GM23338 (cell line): ENCODE measurements at regions not wholly inside any gene's neighbourhood (a gene's known extent, or its start where the extent isn't known, plus 50 kb on each side); places are given as distances from the start of the nearest gene placed in this dataset.

Experiments used
- ATAC-seq: fragments of 200-7000 bp; cut with Tn5 transposase; 3 replicates; pipeline ENCODE4 v1.9.1; 2020
- DNase-seq: peaks from one replicate; pipeline ENCODE4 v3.0.0-alpha.2; 2015; ENCODE audit warnings: low spot score
- H2AFZ ChIP-seq: fragments of 200-600 bp; sonication (generic); 2 replicates; pipeline ENCODE4 v1.8.0; 2016; ENCODE audit warnings: antibody characterized with exemption, mild to moderate bottlenecking, moderate library complexity
- H3F3A ChIP-seq: fragments of 200-600 bp; sonication (generic); replicated peaks from 2 replicates; pipeline ENCODE4 v1.8.0; 2017; ENCODE audit warnings: antibody characterized with exemption, mixed run types, low read depth
- H3K27ac ChIP-seq: fragments of 200-600 bp; sonication (generic); 2 replicates; pipeline ENCODE4 v1.6.1; 2016; ENCODE audit warnings: low read depth
- H3K27me3 ChIP-seq: fragments of 200-600 bp; sonication (generic); 2 replicates; pipeline ENCODE4 v1.8.0; 2016; ENCODE audit warnings: mild to moderate bottlenecking, mixed run types, moderate library complexity; ENCODE audit not compliant: insufficient read depth
- H3K36me3 ChIP-seq: fragments of 200-600 bp; sonication (generic); 2 replicates; pipeline ENCODE4 v1.8.0; 2016; ENCODE audit warnings: mild to moderate bottlenecking; ENCODE audit not compliant: insufficient read depth
- H3K4me1 ChIP-seq: fragments of 200-600 bp; sonication (generic); 2 replicates; pipeline ENCODE4 v1.8.0; 2016; ENCODE audit warnings: mild to moderate bottlenecking, moderate library complexity; ENCODE audit not compliant: insufficient read depth
- H3K4me2 ChIP-seq: fragments of 200-600 bp; sonication (generic); 2 replicates; pipeline ENCODE4 v1.7.1; 2017; ENCODE audit warnings: mixed run types
- H3K4me3 ChIP-seq: fragments of 200-600 bp; sonication (generic); 2 replicates; pipeline ENCODE4 v1.6.1; 2016; ENCODE audit warnings: mixed run types
- H3K79me2 ChIP-seq: fragments of 200-600 bp; sonication (generic); replicated peaks from 2 replicates; pipeline ENCODE4 v1.8.0; 2017; ENCODE audit warnings: mild to moderate bottlenecking; ENCODE audit not compliant: insufficient read depth
- H3K9me2 ChIP-seq: fragments of 200-600 bp; sonication (generic); 2 replicates; pipeline ENCODE4 v1.8.0; 2017; ENCODE audit not compliant: insufficient read depth
- H4K20me1 ChIP-seq: fragments of 200-600 bp; sonication (generic); replicated peaks from 2 replicates; pipeline ENCODE4 v1.8.0; 2017; ENCODE audit warnings: mild to moderate bottlenecking; ENCODE audit not compliant: insufficient read depth
- H3K27ac Mint-ChIP-seq: 2 replicates; pipeline ENCODE4 v1.8.0; 2020; ENCODE audit warnings: inconsistent platforms, mild to moderate bottlenecking, moderate library complexity, mixed read lengths
- H3K27me3 Mint-ChIP-seq: 3 replicates; pipeline ENCODE4 v1.8.0; 2022; ENCODE audit warnings: low read depth, mild to moderate bottlenecking, moderate library complexity, mixed read lengths, inconsistent platforms; ENCODE audit not compliant: insufficient read depth, poor library complexity
- H3K36me3 Mint-ChIP-seq: 3 replicates; pipeline ENCODE4 v1.8.0; 2021; ENCODE audit warnings: low read depth, mild to moderate bottlenecking, inconsistent platforms, moderate library complexity, mixed read lengths
- H3K4me1 Mint-ChIP-seq: 3 replicates; pipeline ENCODE4 v1.8.0; 2020; ENCODE audit warnings: mild to moderate bottlenecking, inconsistent platforms, mixed read lengths
- H3K4me3 Mint-ChIP-seq: 3 replicates; pipeline ENCODE4 v1.8.0; 2021; ENCODE audit warnings: moderate library complexity, mild to moderate bottlenecking, inconsistent platforms, mixed read lengths
- H3K9me3 Mint-ChIP-seq: 3 replicates; pipeline ENCODE4 v1.8.0; 2020; ENCODE audit warnings: moderate library complexity, mild to moderate bottlenecking, inconsistent platforms, mixed read lengths
- CREB1 ChIP-seq: fragments of 250-450 bp; sonication (Bioruptor Pico); IDR thresholded peaks from 2 replicates; pipeline ENCODE4 v1.5.0; 2020; ENCODE audit warnings: low read depth, mild to moderate bottlenecking, moderate library complexity
- EZH2 ChIP-seq: fragments of 200-600 bp; sonication (generic); IDR thresholded peaks from one replicate; pipeline ENCODE4 v1.8.0; 2017; ENCODE audit warnings: antibody characterized with exemption, mild to moderate bottlenecking, low read depth; ENCODE audit not compliant: unreplicated experiment
- REST ChIP-seq: IDR thresholded peaks from one replicate; pipeline ENCODE4 v1.6.1; 2018; ENCODE audit warnings: antibody characterized with exemption; ENCODE audit not compliant: unreplicated experiment
- STAT1 ChIP-seq: IDR thresholded peaks from one replicate; pipeline ENCODE4 v1.6.1; 2016; ENCODE audit warnings: antibody characterized with exemption; ENCODE audit not compliant: unreplicated experiment
- ZNF114 ChIP-seq: fragments of 250-450 bp; sonication (Bioruptor Pico); IDR thresholded peaks from 2 replicates; pipeline ENCODE4 v1.5.0; 2020; ENCODE audit warnings: mild to moderate bottlenecking, moderate library complexity
- ZNF331 ChIP-seq: fragments of 250-450 bp; sonication (Bioruptor Pico); IDR thresholded peaks from 2 replicates; pipeline ENCODE4 v1.5.0; 2020; ENCODE audit warnings: low read depth, mild to moderate bottlenecking, moderate library complexity
- ZNF462 ChIP-seq: fragments of 250-450 bp; sonication (Bioruptor Pico); IDR thresholded peaks from 2 replicates; pipeline ENCODE4 v1.5.0; 2020; ENCODE audit warnings: mild to moderate bottlenecking, moderate library complexity

GRCh38 chr6:163994566-163994965 is 580.0 kb downstream of the QKI start:
- Histone ChIP-seq H3K27ac (no peak overlapping the region), H3K4me2 (no peak overlapping the region), H3K36me3 (no peaks in the 10 kb centered on the region), H3K27me3 (no peaks in the 10 kb centered on the region), H2AFZ (no peak overlapping the region), H3K4me3 (no peak overlapping the region), H3K9me2 (peaks cover 3% of the 10 kb centered on the region; the same call in 1 of the 2 replicates), H4K20me1 (no peaks in the 10 kb centered on the region), H3K4me1 (no peaks in the 10 kb centered on the region), H3K79me2 (no peaks in the 10 kb centered on the region), H3F3A (no peaks in the 10 kb centered on the region)
- H3K36me3 Mint-ChIP-seq = no peaks in the 10 kb centered on the region
- H3K9me3 Mint-ChIP-seq = no peaks in the 10 kb centered on the region
- no peak for DNase-seq
- TF ChIP-seq ZNF462 (CRISPR knock-in tag) (no peak), EZH2 (no peak), STAT1 (no peak)
- no peak overlapping the region for H3K4me3 Mint-ChIP-seq
- H3K27ac Mint-ChIP-seq = no peak overlapping the region
- no peak for ATAC-seq
- peaks cover 4% of the 10 kb centered on the region for H3K27me3 Mint-ChIP-seq
- H3K4me1 Mint-ChIP-seq = no peaks in the 10 kb centered on the region

GRCh38 chr6:163992701-163993100 is 578.2 kb downstream of the QKI start:
- Mint-ChIP-seq H3K4me1 (no peaks in the 10 kb centered on the region), H3K4me3 (no peak overlapping the region), H3K27ac (no peak overlapping the region), H3K36me3 (no peaks in the 10 kb centered on the region), H3K27me3 (peaks cover 4% of the 10 kb centered on the region), H3K9me3 (no peaks in the 10 kb centered on the region)
- TF ChIP-seq CREB1 (CRISPR knock-in tag) (no peak), REST (no peak), ZNF331 (CRISPR knock-in tag) (no peak), ZNF114 (no peak)
- ATAC-seq = no peak
- H3F3A ChIP-seq = no peaks in the 10 kb centered on the region
- no peaks in the 10 kb centered on the region for H3K27me3 ChIP-seq
- no peak overlapping the region for H3K4me3 ChIP-seq
- H3K36me3 ChIP-seq = no peaks in the 10 kb centered on the region
- no peak for DNase-seq
- peak overlapping the region; percentile 85; the same call in 1 of the 2 replicates for H2AFZ ChIP-seq
- no peaks in the 10 kb centered on the region for H4K20me1 ChIP-seq
- no peaks in the 10 kb centered on the region for H3K4me1 ChIP-seq
- H3K9me2 ChIP-seq = peaks cover 3% of the 10 kb centered on the region; the same call in 1 of the 2 replicates
- H3K79me2 ChIP-seq = no peaks in the 10 kb centered on the region
- no peak overlapping the region for H3K27ac ChIP-seq
- H3K4me2 ChIP-seq = no peak overlapping the region
